NT2/D1 (cell line): ENCODE measurements at regions not wholly inside any gene's neighbourhood (a gene's known extent, or its start where the extent isn't known, plus 50 kb on each side); places are given as distances from the start of the nearest gene placed in this dataset.

Experiments used
- YY1 ChIP-seq: IDR thresholded peaks from 2 replicates; pipeline ENCODE4 v1.6.1; 2011; ENCODE audit not compliant: insufficient read length, insufficient read depth
- ZNF274 ChIP-seq: IDR thresholded peaks from 2 replicates; pipeline ENCODE4 v1.6.1; 2011; ENCODE audit warnings: mild to moderate bottlenecking, low read depth, low read length

DNA sequence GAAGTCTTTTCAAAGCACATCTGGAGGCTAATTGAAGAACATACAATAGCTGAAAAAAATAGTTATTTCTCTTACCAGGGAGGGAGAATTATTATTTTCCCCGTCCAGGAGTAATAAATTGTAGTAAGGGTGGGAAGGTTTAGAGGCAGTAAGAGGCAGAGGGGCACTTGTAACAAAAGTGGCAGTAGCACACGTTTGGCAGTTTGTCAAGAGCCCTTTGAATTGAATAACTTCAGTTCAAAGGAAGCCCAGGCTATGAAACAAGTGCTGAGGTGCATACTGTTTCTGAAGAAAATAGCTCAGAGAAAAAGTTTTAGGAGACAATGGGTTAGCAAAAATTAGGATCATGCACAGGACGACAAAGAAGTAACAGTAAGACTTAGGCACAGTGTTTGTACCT, 451.3 kb downstream of the LRRC70 start:
- TF ChIP-seq YY1 (no peak), ZNF274 (no peak)
